HepG2 (cell line): ENCODE measurements at regions not wholly inside any gene's neighbourhood (a gene's known extent, or its start where the extent isn't known, plus 50 kb on each side); places are given as distances from the start of the nearest gene placed in this dataset.

Experiments
- ATAC-seq: fragments of 200-7000 bp; cut with Tn5 transposase; 3 replicates; pipeline ENCODE4 v1.9.1; 2020; ENCODE audit warnings: mild to moderate bottlenecking, moderate library complexity
- BruUV-seq: library from RNA; stranded (reverse); fragments of 400-500 nt; replicated peaks from 2 replicates; lab custom pipeline; 2021; lab: Mats Ljungman, UMichigan
- CTCF ChIA-PET: fragments of 300-600 bp; formaldehyde crosslinking; extraction: SDS; loops from one replicate; lab custom pipeline; 2021; ENCODE audit warnings: low total read pairs, inconsistent platforms, low intra/inter-chr PET ratio; lab: Yijun Ruan, JAX
- POLR2A ChIA-PET: fragments of 350-600 bp; sonication (Branson Sonifier 250); formaldehyde crosslinking; loops from one replicate; lab custom pipeline; 2020; ENCODE audit warnings: antibody characterized with exemption, inconsistent platforms; lab: Yijun Ruan, JAX
- DNase-seq: peaks from one replicate; pipeline ENCODE4 v3.0.0-alpha.2; 2015; ENCODE audit warnings: low spot score
- FAIRE-seq: peaks from 3 replicates; lab custom pipeline; 2011; peaks lifted over from hg19 to GRCh38; lab: Jason Lieb, UNC
- H2AFZ ChIP-seq: one replicate; pipeline ENCODE4 v1.6.1; 2011; ENCODE audit warnings: low read length, inconsistent platforms
- H3K27ac ChIP-seq: fragments of 300-600 bp; 3 replicates; pipeline ENCODE4 v1.8.0; 2011; ENCODE audit warnings: mixed run types, mild to moderate bottlenecking, mixed read lengths, low read length, inconsistent platforms; ENCODE audit not compliant: insufficient read depth; ENCODE audit errors: extremely low read length
- H3K27me3 ChIP-seq, 2 experiments: fragments of 200-600 bp in 1 of 2; 2 replicates in 1 of 2; 3 replicates in 1 of 2; pipeline versions ENCODE4 v1.6.0 to v1.8.0; 2011; ENCODE audit warnings: low read length in 2 of 2, mild to moderate bottlenecking in 2 of 2, moderate library complexity in 2 of 2, inconsistent platforms in 1 of 2; ENCODE audit not compliant: insufficient read depth in 2 of 2, control insufficient read depth in 1 of 2
- H3K36me3 ChIP-seq, 2 experiments: fragments of 200-600 bp in 1 of 2; replicated peaks in 1 of 2; 2 replicates in 1 of 2; 3 replicates in 1 of 2; pipeline versions ENCODE4 v1.5.1 to v1.8.0; 2011; ENCODE audit warnings: low read length in 2 of 2, inconsistent platforms in 1 of 2; ENCODE audit not compliant: insufficient read depth in 2 of 2, control insufficient read depth in 1 of 2
- H3K4me1 ChIP-seq: 2 replicates; pipeline ENCODE4 v1.5.1; 2012; ENCODE audit warnings: low read length, inconsistent platforms; ENCODE audit not compliant: insufficient read depth
- H3K4me2 ChIP-seq: 2 replicates; pipeline ENCODE4 v1.6.0; 2011; ENCODE audit warnings: low read depth, low read length, inconsistent platforms
- H3K4me3 ChIP-seq, 3 experiments: fragments of 200-600 bp in 1 of 3; sonication (generic), shearing (Covaris generic) in 1 of 3; replicated peaks in 1 of 3; 2 replicates each; pipeline ENCODE4 v1.5.1; 2011 to 2016; ENCODE audit warnings: low read length in 3 of 3, inconsistent platforms in 2 of 3, low read depth in 2 of 3, mild to moderate bottlenecking in 2 of 3, control low read depth in 1 of 3, mixed read lengths in 1 of 3; ENCODE audit not compliant: insufficient read depth in 1 of 3
- H3K79me2 ChIP-seq: one replicate; pipeline ENCODE4 v1.6.1; 2011; ENCODE audit warnings: low read length, inconsistent platforms; ENCODE audit not compliant: insufficient read depth
- H3K9ac ChIP-seq: 2 replicates; pipeline ENCODE4 v1.6.0; 2011; ENCODE audit warnings: mild to moderate bottlenecking, low read depth, low read length, inconsistent platforms; ENCODE audit not compliant: insufficient read depth
- H3K9me3 ChIP-seq: 2 replicates; pipeline ENCODE4 v1.5.1; 2012; ENCODE audit warnings: mild to moderate bottlenecking, low read length
- H4K20me1 ChIP-seq: 2 replicates; pipeline ENCODE4 v1.6.0; 2011; ENCODE audit warnings: inconsistent platforms, mild to moderate bottlenecking, low read length, moderate library complexity; ENCODE audit not compliant: insufficient read depth
- GATA4 ChIP-seq: sonication (generic); IDR thresholded peaks from 2 replicates; pipeline ENCODE4 v1.6.1; 2016; ENCODE audit warnings: antibody characterized with exemption, low read depth, borderline replicate concordance
- HES4 ChIP-seq: sonication (generic); formaldehyde crosslinking; IDR thresholded peaks from 2 replicates; pipeline ENCODE4 v1.9.0; 2021; ENCODE audit warnings: mild to moderate bottlenecking, missing genetic modification reagents, borderline replicate concordance
- KLF6 ChIP-seq: IDR thresholded peaks from 2 replicates; pipeline ENCODE4 v1.8.0; 2016; ENCODE audit warnings: missing biosample characterization, missing genetic modification reagents
- NFE2 ChIP-seq: sonication (generic); formaldehyde crosslinking; IDR thresholded peaks from 2 replicates; pipeline ENCODE4 v1.4.0; 2020; ENCODE audit warnings: missing genetic modification reagents
- PITX1 ChIP-seq: sonication (generic); formaldehyde crosslinking; IDR thresholded peaks from 2 replicates; pipeline ENCODE4 v1.5.1; 2020; ENCODE audit warnings: mild to moderate bottlenecking, missing genetic modification reagents
- SAFB2 ChIP-seq: sonication (generic); formaldehyde crosslinking; IDR thresholded peaks from 2 replicates; pipeline ENCODE4 v1.5.1; 2020; ENCODE audit warnings: missing genetic modification reagents, low read depth, mild to moderate bottlenecking, borderline replicate concordance
- ZNF121 ChIP-seq: sonication (generic); formaldehyde crosslinking; IDR thresholded peaks from 2 replicates; pipeline ENCODE4 v1.5.0; 2020; ENCODE audit warnings: mild to moderate bottlenecking, missing genetic modification reagents
- ZNF331 ChIP-seq: sonication (generic); formaldehyde crosslinking; IDR thresholded peaks from 2 replicates; pipeline ENCODE4 v1.4.0; 2020; ENCODE audit warnings: missing genetic modification reagents
- ZNF513 ChIP-seq: sonication (generic); formaldehyde crosslinking; conservative IDR thresholded peaks from 2 replicates; pipeline ENCODE4 v1.5.0; 2020; ENCODE audit warnings: missing genetic modification reagents
- ZNF605 ChIP-seq: sonication (generic); formaldehyde crosslinking; IDR thresholded peaks from 2 replicates; pipeline ENCODE4 v1.8.0; 2022; ENCODE audit warnings: mild to moderate bottlenecking, missing genetic modification reagents
- ZNF614 ChIP-seq: IDR thresholded peaks from 2 replicates; pipeline ENCODE4 v1.6.1; 2018; ENCODE audit warnings: missing biosample characterization, missing genetic modification reagents, inconsistent platforms, borderline replicate concordance
- ZNF660 ChIP-seq: sonication (generic); formaldehyde crosslinking; IDR thresholded peaks from 2 replicates; pipeline ENCODE4 v1.5.1; 2020; ENCODE audit warnings: mild to moderate bottlenecking, low read depth, missing genetic modification reagents, borderline replicate concordance
- WGBS: methylation state at CpG from one replicate; pipeline ENCODE4 v1.1.6; 2017; ENCODE audit warnings: low lambda C conversion rate; 5-methylcytosine and 5-hydroxymethylcytosine counted together
- in situ Hi-C: cut with HindIII; loops from 2 replicates; pipeline ENCODE4 v1.10.0; 2017; ENCODE audit warnings: low pct_unique_long_range_greater_than_20kb; ENCODE audit not compliant: extremely low pct_ligation_motif_present
- intact Hi-C: fragments of 100-400 bp; cut with micrococcal nuclease; formaldehyde crosslinking; loops from one replicate; pipeline ENCODE4 v1.10.0; 2022; ENCODE audit not compliant: unreplicated experiment

- TF ChIP-seq ZNF513 (CRISPR knock-in tag) (no peak), SAFB2 (CRISPR knock-in tag) (no peak), PITX1 (CRISPR knock-in tag) (peak; percentile 57; the same call in 1 of the 2 replicates), HES4 (CRISPR knock-in tag) (no peak), ZNF660 (CRISPR knock-in tag) (no peak), ZNF614 (no peak), KLF6 (CRISPR knock-in tag) (no peak)
These were observed 274.5 kb downstream of the MRTFB start (continued) for GRCh38 chr16:14345512-14346115.

DNA sequence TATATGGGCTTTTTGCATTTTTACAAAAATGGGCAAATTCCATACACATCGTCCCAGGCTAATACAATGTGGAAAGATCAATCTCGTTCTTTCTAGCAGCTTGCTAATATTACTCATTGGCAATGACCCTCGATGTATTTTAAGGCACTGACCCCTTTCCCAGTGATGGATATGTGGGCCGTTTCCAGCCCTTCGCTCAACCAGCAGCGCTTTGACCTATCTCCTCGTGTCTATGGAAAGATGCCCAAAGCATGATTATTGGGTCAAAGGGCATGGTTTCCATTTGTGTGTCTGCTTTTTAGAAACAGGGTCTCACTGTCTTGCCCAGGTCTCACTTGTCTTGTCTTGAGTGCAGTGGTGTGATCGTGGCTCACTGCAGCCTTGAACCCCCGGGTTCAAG, 273.8 kb downstream of the MRTFB start:
- H3K79me2 ChIP-seq, result no peaks in the 10 kb centered on the region
- DNase-seq (no peak), ATAC-seq (no peak), FAIRE-seq (no peak)
- TF ChIP-seq NFE2 (CRISPR knock-in tag) (no peak), ZNF121 (CRISPR knock-in tag) (peak; percentile 90), GATA4 (0 out of 2 replicates have a peak, but pooled peaks have one; percentile 10), ZNF331 (CRISPR knock-in tag) (no peak), ZNF605 (CRISPR knock-in tag) (0 out of 2 replicates have a peak, but pooled peaks have one; percentile 11)
- WGBS, result 49% methylated on average over 9 of the region's 9 CpGs
- no peak overlapping the region for H3K27ac ChIP-seq
- intact Hi-C loops (no loop called here), in situ Hi-C loops (no loop called here)
- 0 out of 2 replicates have a peak overlapping the region, but pooled peaks have one; percentile 54 for H3K4me2 ChIP-seq
- CTCF ChIA-PET, result no interaction called here
- peaks cover 48% of the 10 kb centered on the region for H3K4me1 ChIP-seq
- no peaks in the 10 kb centered on the region for H3K36me3 ChIP-seq
- H3K9me3 ChIP-seq, result peaks cover 9% of the 10 kb centered on the region; the same call in 1 of the 2 replicates
- no peak overlapping the region for H2AFZ ChIP-seq
- no TSS peak for BruUV-seq
- POLR2A ChIA-PET, result no interaction called here
- H3K27me3 ChIP-seq, result no peaks in the 10 kb centered on the region
- H3K9ac ChIP-seq, result no peak overlapping the region
- no peaks in the 10 kb centered on the region for H4K20me1 ChIP-seq
- H3K4me3 ChIP-seq, result no peak overlapping the region
